Ascending aorta (tissue), 2 donors: ENCODE measurements at regions not wholly inside any gene's neighbourhood (a gene's known extent, or its start where the extent isn't known, plus 50 kb on each side); places are given as distances from the start of the nearest gene placed in this dataset.
"Not testable (repeated sequence)": the region's sequence is repeated elsewhere in the genome, so short reads cannot be mapped to it uniquely, and the experiment has no call there.

Experiments
- DNase-seq, 2 donors: peaks; one replicate each; pipeline ENCODE4 v3.0.0-alpha.2; 2019; ENCODE audit warnings: low spot score in 2 of 2
- H3K27ac ChIP-seq, 2 donors: fragments of 200-600 bp; sonication (generic); one replicate each; pipeline ENCODE4 v1.5.1; 2016 to 2017; ENCODE audit warnings: mild to moderate bottlenecking in 1 of 2
- H3K27me3 ChIP-seq: fragments of 200-600 bp; sonication (generic); one replicate; pipeline ENCODE4 v1.5.1; 2017
- H3K36me3 ChIP-seq, 2 donors: fragments of 200-600 bp; sonication (generic); one replicate each; pipeline ENCODE4 v1.5.1; 2016
- H3K4me1 ChIP-seq, 2 donors: fragments of 200-600 bp; sonication (generic); one replicate each; pipeline ENCODE4 v1.5.1; 2016 to 2017; ENCODE audit warnings: mild to moderate bottlenecking in 1 of 2
- H3K4me3 ChIP-seq, 2 donors: fragments of 200-600 bp; sonication (generic); one replicate each; pipeline ENCODE4 v1.5.1; 2016 to 2017; ENCODE audit warnings: mild to moderate bottlenecking in 1 of 2
- H3K9me3 ChIP-seq, 2 donors: fragments of 200-600 bp; sonication (generic); one replicate each; pipeline ENCODE4 v1.5.1; 2016
- CTCF ChIP-seq, 3 experiments: fragments of 200-600 bp in 2 of 3; fragments of 450-650 bp in 1 of 3; sonication (generic) in 2 of 3; IDR thresholded peaks; one replicate each; pipeline ENCODE4 v1.5.1; 2016 to 2019; ENCODE audit warnings: antibody characterized with exemption in 3 of 3, mild to moderate bottlenecking in 1 of 3, moderate library complexity in 1 of 3
- intact Hi-C: fragments of 100-400 bp; cut with DNase I; formaldehyde crosslinking; loops from one replicate; pipeline ENCODE4 v1.15.1; 2023

GRCh38 chr20:40006168-40006860 lies 682.7 kb downstream of the MAFB start:
- no peaks in the 10 kb centered on the region for H3K36me3 ChIP-seq
- intact Hi-C loops: no loop called here
- H3K27ac ChIP-seq: no peak overlapping the region
- H3K27me3 ChIP-seq: no peaks in the 10 kb centered on the region
- no peak for DNase-seq
- no peaks in the 10 kb centered on the region for H3K4me1 ChIP-seq
- no peaks in the 10 kb centered on the region for H3K9me3 ChIP-seq
- no peak overlapping the region for H3K4me3 ChIP-seq
- no peak for TF ChIP-seq CTCF (IDR thresholded peaks at IDR 0.05)

GRCh38 chr20:40004092-40004491 lies 684.9 kb downstream of the MAFB start:
- H3K36me3 ChIP-seq, H3K27me3 ChIP-seq, H3K27ac ChIP-seq, DNase-seq, H3K9me3 ChIP-seq, H3K4me1 ChIP-seq, intact Hi-C loops, H3K4me3 ChIP-seq: not testable (repeated sequence)

DNA sequence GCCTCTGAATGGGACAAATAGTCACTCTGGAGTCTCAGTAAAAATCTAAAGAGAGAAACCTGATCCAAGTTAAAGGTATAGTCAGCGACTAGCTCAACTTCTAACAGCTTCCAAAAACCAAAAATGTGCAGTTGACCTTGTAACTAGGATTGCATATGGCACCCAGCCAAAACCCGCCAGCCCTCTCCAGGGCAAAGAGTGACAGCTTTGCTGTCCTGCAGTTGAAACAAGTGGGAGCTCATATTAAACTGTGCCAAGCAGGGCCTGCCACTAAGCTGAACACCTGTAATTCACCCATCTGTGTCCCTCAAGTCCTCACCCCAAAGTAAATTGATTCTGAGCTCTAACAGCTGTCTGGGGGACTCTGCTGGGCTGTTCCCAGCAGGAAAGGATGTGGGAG lies 695.3 kb downstream of the MAFB start:
- intact Hi-C loops: no loop called here
- Histone ChIP-seq H3K4me1 (no peaks in the 10 kb centered on the region), H3K36me3 (no peaks in the 10 kb centered on the region), H3K27ac (no peak overlapping the region), H3K27me3 (no peaks in the 10 kb centered on the region), H3K4me3 (no peak overlapping the region), H3K9me3 (peaks cover 0 to 16% of the 10 kb centered on the region in 2 donors)
- TF ChIP-seq CTCF (IDR thresholded peaks at IDR 0.05): no peak
- no peak for DNase-seq

GRCh38 chr20:39990692-39991091 lies 698.3 kb downstream of the MAFB start:
- TF ChIP-seq CTCF (IDR thresholded peaks at IDR 0.05): no peak
- peaks cover 0 to 16% of the 10 kb centered on the region in 2 donors for H3K9me3 ChIP-seq

GRCh38 chr20:39988991-39989390 lies 700.0 kb downstream of the MAFB start:
- Histone ChIP-seq H3K27me3 (no peaks in the 10 kb centered on the region), H3K27ac (no peak overlapping the region), H3K4me1 (peaks cover 3 to 14% of the 10 kb centered on the region in 2 donors), H3K36me3 (no peaks in the 10 kb centered on the region), H3K4me3 (no peak overlapping the region), H3K9me3 (peaks cover 0 to 16% of the 10 kb centered on the region in 2 donors)
- no peak for DNase-seq
- intact Hi-C loops: no loop called here
- TF ChIP-seq CTCF (IDR thresholded peaks at IDR 0.05): no peak

More at GRCh38 chr20:39990692-39991091, 698.3 kb downstream of the MAFB start:
- Histone ChIP-seq H3K27me3 (no peaks in the 10 kb centered on the region), H3K36me3 (no peaks in the 10 kb centered on the region), H3K27ac (no peak overlapping the region), H3K4me3 (no peak overlapping the region), H3K4me1 (peaks cover 0 to 8% of the 10 kb centered on the region in 2 donors)
- DNase-seq: no peak
- intact Hi-C loops: no loop called here

GRCh38 chr20:39986173-39986904 lies 702.7 kb downstream of the MAFB start:
- intact Hi-C loops: no loop called here
- Histone ChIP-seq H3K27me3 (no peaks in the 10 kb centered on the region), H3K9me3 (peaks cover 0 to 7% of the 10 kb centered on the region in 2 donors), H3K4me1 (peaks cover 3 to 14% of the 10 kb centered on the region in 2 donors), H3K4me3 (no peak overlapping the region), H3K27ac (peak overlapping the region; percentile 78 to 83), H3K36me3 (no peaks in the 10 kb centered on the region)
- TF ChIP-seq CTCF (IDR thresholded peaks at IDR 0.05): no peak
- DNase-seq: peak in 1 of 2 donors; percentile 71
